Embryonic facial prominence (tissue), 1 donor: ENCODE measurements at regions not wholly inside any gene's neighbourhood (a gene's known extent, or its start where the extent isn't known, plus 50 kb on each side); places are given as distances from the start of the nearest gene placed in this dataset.
"Not testable (repeated sequence)": the region's sequence is repeated elsewhere in the genome, so short reads cannot be mapped to it uniquely, and the experiment has no call there.

Experiments used
- DNase-seq: peaks from one replicate; pipeline ENCODE4 v3.0.0-alpha.2; 2016; ENCODE audit errors: extremely low spot score

- no peak for DNase-seq
Observed at GRCh38 chrX:13223868-13224567, 95.8 kb downstream of the ATXN3L start.

- no peak for DNase-seq
Observed at GRCh38 chrX:13220916-13221315, 98.9 kb downstream of the ATXN3L start.

- DNase-seq: no peak
Observed at GRCh38 chrX:13219991-13220764, 99.7 kb downstream of the ATXN3L start.

GRCh38 chrX:13218758-13219157 lies 101.1 kb downstream of the ATXN3L start:
- no peak for DNase-seq

GRCh38 chrX:13216139-13216538 lies 103.7 kb downstream of the ATXN3L start:
- DNase-seq: no peak

GRCh38 chrX:13215729-13216128 lies 104.1 kb downstream of the ATXN3L start:
- no peak for DNase-seq

- no peak for DNase-seq
Observed at GRCh38 chrX:13212191-13212651, 107.6 kb downstream of the ATXN3L start.

GRCh38 chrX:13210142-13210541 lies 109.7 kb downstream of the ATXN3L start:
- not testable (repeated sequence) for DNase-seq

GRCh38 chrX:13209704-13210103 lies 110.1 kb downstream of the ATXN3L start:
- DNase-seq: not testable (repeated sequence)

GRCh38 chrX:13208281-13208935 lies 111.4 kb downstream of the ATXN3L start:
- DNase-seq: no peak

- no peak for DNase-seq
Observed at GRCh38 chrX:13203271-13203670, 116.6 kb downstream of the ATXN3L start.

- DNase-seq: no peak
Observed at GRCh38 chrX:13201605-13202219, 118.1 kb downstream of the ATXN3L start.

- no peak for DNase-seq
Observed at GRCh38 chrX:13200398-13200797, 119.5 kb downstream of the ATXN3L start.

- DNase-seq: no peak
Observed at GRCh38 chrX:13198762-13199064, 121.1 kb downstream of the ATXN3L start.

- no peak for DNase-seq
Observed at GRCh38 chrX:13198056-13198761, 121.6 kb downstream of the ATXN3L start.

- no peak for DNase-seq
Observed at GRCh38 chrX:13196782-13197181, 123.1 kb downstream of the ATXN3L start.

- DNase-seq: no peak
Observed at GRCh38 chrX:13195340-13195739, 124.5 kb downstream of the ATXN3L start.

GRCh38 chrX:13194291-13195103 lies 125.4 kb downstream of the ATXN3L start:
- DNase-seq: no peak

- DNase-seq: no peak
Observed at GRCh38 chrX:13190051-13190450, 129.8 kb downstream of the ATXN3L start.

GRCh38 chrX:13189380-13189779 lies 130.5 kb downstream of the ATXN3L start:
- no peak for DNase-seq
